Natural killer cell (primary cell): ENCODE measurements at regions not wholly inside any gene's neighbourhood (a gene's known extent, or its start where the extent isn't known, plus 50 kb on each side); places are given as distances from the start of the nearest gene placed in this dataset.

Experiments used
- ATAC-seq, 3 donors: fragments of 150-1000 bp in 2 of 3; fragments of 200-7000 bp in 1 of 3; cut with Tn5 transposase; 1 replicate in 1 of 3; 2 replicates in 2 of 3; pipeline ENCODE4 v1.10.0; 2021; ENCODE audit warnings: mild to moderate bottlenecking in 2 of 3, moderate library complexity in 2 of 3
- DNase-seq, 2 donors: peaks; one replicate each; pipeline versions ENCODE4 v3.0.0 to v3.0.0-alpha.2; 2013 to 2021; ENCODE audit warnings: mixed read lengths in 1 of 2
- H3K27ac ChIP-seq: one replicate; pipeline ENCODE4 v1.5.1; 2013; ENCODE audit warnings: mild to moderate bottlenecking, low read length
- H3K27me3 ChIP-seq: one replicate; pipeline ENCODE4 v1.6.1; 2013; ENCODE audit warnings: low read length; ENCODE audit not compliant: control insufficient read depth, insufficient read depth
- H3K36me3 ChIP-seq: one replicate; pipeline ENCODE4 v1.6.1; 2013; ENCODE audit warnings: low read length; ENCODE audit not compliant: control insufficient read depth, insufficient read depth
- H3K4me1 ChIP-seq: one replicate; pipeline ENCODE4 v1.6.1; 2013; ENCODE audit warnings: low read length; ENCODE audit not compliant: control insufficient read depth, insufficient read depth
- H3K4me3 ChIP-seq: one replicate; pipeline ENCODE4 v1.5.1; 2013; ENCODE audit warnings: low read length
- H3K9me3 ChIP-seq: one replicate; pipeline ENCODE4 v1.6.1; 2013; ENCODE audit warnings: low read length; ENCODE audit not compliant: control insufficient read depth, insufficient read depth
- H3K27ac Mint-ChIP-seq, 2 donors: one replicate each; pipeline ENCODE4 v1.8.0; 2022; ENCODE audit warnings: mild to moderate bottlenecking in 2 of 2, mixed read lengths in 2 of 2, moderate library complexity in 1 of 2
- H3K27me3 Mint-ChIP-seq, 2 donors: one replicate each; pipeline ENCODE4 v1.8.0; 2022; ENCODE audit warnings: low read depth in 2 of 2, mixed read lengths in 2 of 2
- H3K36me3 Mint-ChIP-seq: one replicate; pipeline ENCODE4 v1.8.0; 2022; ENCODE audit warnings: mixed read lengths
- H3K4me1 Mint-ChIP-seq, 2 donors: one replicate each; pipeline ENCODE4 v1.8.0; 2022; ENCODE audit warnings: mixed read lengths in 2 of 2
- H3K4me3 Mint-ChIP-seq: one replicate; pipeline ENCODE4 v1.8.0; 2022; ENCODE audit warnings: mild to moderate bottlenecking, moderate library complexity, mixed read lengths
- H3K9me3 Mint-ChIP-seq, 2 donors: one replicate each; pipeline ENCODE4 v1.8.0; 2022; ENCODE audit warnings: mixed read lengths in 2 of 2
- WGBS: methylation state at CpG from one replicate; pipeline ENCODE4 v1.1.7; 2013; ENCODE audit warnings: missing lambda C conversion rate; ENCODE audit not compliant: insufficient coverage; 5-methylcytosine and 5-hydroxymethylcytosine counted together
- intact Hi-C: fragments of 100-400 bp; cut with micrococcal nuclease; formaldehyde crosslinking; loops from one replicate; pipeline ENCODE4 v1.14.2; 2022
- TF ChIP-seq, protein P1 (sequence below): fragments of 200-600 bp; IDR thresholded peaks from one replicate; pipeline ENCODE4 v1.8.0; 2022; ENCODE audit warnings: antibody characterized with exemption

DNA sequence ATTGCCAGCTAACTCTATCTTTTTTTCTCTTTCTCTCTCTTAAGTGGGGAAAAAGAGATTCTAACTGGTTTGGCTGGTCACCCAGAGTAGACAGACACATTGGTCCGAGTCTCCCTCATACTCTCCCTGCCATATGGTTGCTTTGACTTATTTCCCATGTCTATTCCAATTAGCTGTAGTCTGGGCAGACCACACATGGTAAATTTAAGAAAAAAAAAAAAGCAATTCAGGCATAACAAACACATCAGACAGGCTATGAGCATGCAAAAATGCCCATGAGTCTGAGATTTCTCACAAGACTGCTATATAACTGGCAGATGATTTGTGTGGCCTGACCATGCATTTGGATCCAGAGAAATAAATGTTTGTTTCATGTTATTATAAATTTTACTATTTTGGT, 110.2 kb upstream of the FGF10 start:
- no peaks in the 10 kb centered on the region for H3K4me1 ChIP-seq
- H3K36me3 Mint-ChIP-seq, result no peaks in the 10 kb centered on the region
- no peak overlapping the region for H3K4me3 Mint-ChIP-seq
- DNase-seq, result no peak
- TF ChIP-seq, protein P1, sequence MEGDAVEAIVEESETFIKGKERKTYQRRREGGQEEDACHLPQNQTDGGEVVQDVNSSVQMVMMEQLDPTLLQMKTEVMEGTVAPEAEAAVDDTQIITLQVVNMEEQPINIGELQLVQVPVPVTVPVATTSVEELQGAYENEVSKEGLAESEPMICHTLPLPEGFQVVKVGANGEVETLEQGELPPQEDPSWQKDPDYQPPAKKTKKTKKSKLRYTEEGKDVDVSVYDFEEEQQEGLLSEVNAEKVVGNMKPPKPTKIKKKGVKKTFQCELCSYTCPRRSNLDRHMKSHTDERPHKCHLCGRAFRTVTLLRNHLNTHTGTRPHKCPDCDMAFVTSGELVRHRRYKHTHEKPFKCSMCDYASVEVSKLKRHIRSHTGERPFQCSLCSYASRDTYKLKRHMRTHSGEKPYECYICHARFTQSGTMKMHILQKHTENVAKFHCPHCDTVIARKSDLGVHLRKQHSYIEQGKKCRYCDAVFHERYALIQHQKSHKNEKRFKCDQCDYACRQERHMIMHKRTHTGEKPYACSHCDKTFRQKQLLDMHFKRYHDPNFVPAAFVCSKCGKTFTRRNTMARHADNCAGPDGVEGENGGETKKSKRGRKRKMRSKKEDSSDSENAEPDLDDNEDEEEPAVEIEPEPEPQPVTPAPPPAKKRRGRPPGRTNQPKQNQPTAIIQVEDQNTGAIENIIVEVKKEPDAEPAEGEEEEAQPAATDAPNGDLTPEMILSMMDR, result no peak
- H3K4me1 Mint-ChIP-seq, result no peaks in the 10 kb centered on the region
- no peaks in the 10 kb centered on the region for H3K27me3 ChIP-seq
- no peak overlapping the region for H3K27ac ChIP-seq
- no peak for ATAC-seq
- no peaks in the 10 kb centered on the region for H3K27me3 Mint-ChIP-seq
- no peak overlapping the region for H3K4me3 ChIP-seq
- no peaks in the 10 kb centered on the region for H3K36me3 ChIP-seq
- H3K9me3 ChIP-seq, result no peaks in the 10 kb centered on the region
- WGBS, result 77% methylated on average over 1 of the region's 1 CpG
- no peak overlapping the region for H3K27ac Mint-ChIP-seq
- H3K9me3 Mint-ChIP-seq, result no peaks in the 10 kb centered on the region
- intact Hi-C loops, result no loop called here

DNA sequence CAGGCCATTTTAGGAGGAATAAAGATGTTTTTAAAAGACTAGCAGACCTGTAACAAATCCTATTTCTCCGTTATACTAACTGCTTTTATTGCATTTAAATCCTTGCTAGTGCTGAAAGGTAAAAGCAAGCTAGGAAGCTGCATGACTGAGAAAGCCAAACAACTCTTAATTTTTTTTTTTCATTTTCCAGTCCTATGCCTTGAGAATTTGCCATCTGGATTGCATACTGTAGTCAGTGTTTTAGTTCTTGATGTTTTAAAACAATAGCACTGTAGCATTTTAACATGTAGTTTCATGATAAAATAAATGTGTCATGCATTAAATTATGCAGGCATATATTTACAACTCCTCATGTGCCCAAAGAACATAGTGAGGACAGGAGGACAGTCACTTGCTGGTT, 108.4 kb upstream of the FGF10 start:
- no peaks in the 10 kb centered on the region for H3K4me1 ChIP-seq
- H3K27ac Mint-ChIP-seq, result no peak overlapping the region
- intact Hi-C loops, result no loop called here
- H3K4me3 Mint-ChIP-seq, result no peak overlapping the region
- no peaks in the 10 kb centered on the region for H3K9me3 Mint-ChIP-seq
- no peak for DNase-seq
- no peaks in the 10 kb centered on the region for H3K27me3 ChIP-seq
- H3K4me3 ChIP-seq, result no peak overlapping the region
- H3K27ac ChIP-seq, result no peak overlapping the region
- no peaks in the 10 kb centered on the region for H3K4me1 Mint-ChIP-seq
- H3K27me3 Mint-ChIP-seq, result no peaks in the 10 kb centered on the region
- TF ChIP-seq, protein P1, result no peak
- no peak for ATAC-seq
- no peaks in the 10 kb centered on the region for H3K9me3 ChIP-seq
- no peaks in the 10 kb centered on the region for H3K36me3 Mint-ChIP-seq
- WGBS, result 91% methylated on average over 1 of the region's 1 CpG
- no peaks in the 10 kb centered on the region for H3K36me3 ChIP-seq

DNA sequence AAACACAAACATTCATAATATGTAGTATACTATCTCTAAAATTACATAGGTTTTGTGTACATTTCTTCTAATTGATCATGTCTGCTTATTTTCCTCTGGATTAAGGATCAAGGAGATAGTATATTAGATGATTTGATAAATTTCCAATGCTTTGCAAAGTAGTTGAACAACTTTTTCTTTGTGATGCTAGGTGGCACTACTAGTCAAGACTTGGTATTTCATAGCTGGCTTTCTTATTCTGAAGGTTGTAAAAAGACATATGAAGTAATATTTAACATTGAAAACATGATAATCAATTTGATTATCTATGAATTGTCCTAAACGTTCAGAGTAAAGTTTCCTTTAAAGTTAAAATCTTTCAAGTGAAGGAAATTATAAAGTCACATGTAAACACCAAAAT, 106.1 kb upstream of the FGF10 start:
- intact Hi-C loops, result no loop called here
- no peaks in the 10 kb centered on the region for H3K36me3 ChIP-seq
- DNase-seq, result no peak
- H3K36me3 Mint-ChIP-seq, result no peaks in the 10 kb centered on the region
- H3K27ac ChIP-seq, result no peak overlapping the region
- no peaks in the 10 kb centered on the region for H3K27me3 Mint-ChIP-seq
- TF ChIP-seq, protein P1, result no peak
- H3K4me3 Mint-ChIP-seq, result no peak overlapping the region
- H3K27me3 ChIP-seq, result no peaks in the 10 kb centered on the region
- no peak for ATAC-seq
- no peak overlapping the region for H3K4me3 ChIP-seq
- no peaks in the 10 kb centered on the region for H3K4me1 Mint-ChIP-seq
- no CpG with 5 or more reads among the region's 1 CpG for WGBS
- no peaks in the 10 kb centered on the region for H3K4me1 ChIP-seq
- peaks cover 2% of the 10 kb centered on the region in 2 donors for H3K9me3 Mint-ChIP-seq
- no peaks in the 10 kb centered on the region for H3K9me3 ChIP-seq
- H3K27ac Mint-ChIP-seq, result no peak overlapping the region

DNA sequence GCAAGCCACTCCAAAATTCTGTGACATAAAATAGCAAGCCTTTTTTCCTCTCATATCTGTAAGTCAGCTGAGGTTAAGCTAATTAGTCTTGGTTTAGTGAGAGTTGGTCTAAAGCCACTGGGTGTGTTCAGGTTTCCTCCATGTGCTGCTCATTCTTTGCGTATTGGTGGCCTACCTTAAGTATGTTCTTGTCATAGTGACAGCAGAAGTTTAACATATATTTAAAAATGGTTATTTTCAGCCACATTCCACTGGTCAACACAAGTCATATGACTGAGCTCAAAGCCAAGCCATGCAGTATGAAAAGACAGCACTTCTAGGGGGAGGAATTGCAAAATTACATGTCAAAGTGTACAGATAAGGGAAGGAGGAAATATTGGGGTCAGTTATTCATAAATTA, 100.5 kb upstream of the FGF10 start:
- no peak overlapping the region for H3K27ac Mint-ChIP-seq
- H3K27me3 Mint-ChIP-seq, result no peaks in the 10 kb centered on the region
- Histone ChIP-seq H3K9me3 (peaks cover 3% of the 10 kb centered on the region), H3K27me3 (no peaks in the 10 kb centered on the region), H3K4me1 (no peaks in the 10 kb centered on the region), H3K27ac (no peak overlapping the region), H3K4me3 (no peak overlapping the region), H3K36me3 (no peaks in the 10 kb centered on the region)
- no peaks in the 10 kb centered on the region for H3K36me3 Mint-ChIP-seq
- intact Hi-C loops, result no loop called here
- H3K4me1 Mint-ChIP-seq, result no peaks in the 10 kb centered on the region
- no CpG with 5 or more reads among the region's 1 CpG for WGBS
- TF ChIP-seq, protein P1, result no peak
- DNase-seq (no peak), ATAC-seq (no peak)
- no peak overlapping the region for H3K4me3 Mint-ChIP-seq
- peaks cover 2 to 4% of the 10 kb centered on the region in 2 donors for H3K9me3 Mint-ChIP-seq
